A673 (cell line): ENCODE measurements at regions not wholly inside any gene's neighbourhood (a gene's known extent, or its start where the extent isn't known, plus 50 kb on each side); places are given as distances from the start of the nearest gene placed in this dataset.

Experiments used
- EZH2 ChIP-seq: fragments of 200-600 bp; sonication (generic); IDR thresholded peaks from 2 replicates; pipeline ENCODE4 v1.6.1; 2017; ENCODE audit warnings: borderline replicate concordance, low read depth, mild to moderate bottlenecking, mixed read lengths, antibody characterized with exemption, low read length; ENCODE audit not compliant: poor library complexity, severe bottlenecking
- TF ChIP-seq, protein P1 (sequence below): fragments of 300-800, 200-600 bp; sonication (generic); conservative IDR thresholded peaks from 2 replicates; pipeline ENCODE4 v1.5.1; 2017; ENCODE audit warnings: low read depth, mild to moderate bottlenecking, antibody characterized with exemption, low read length, moderate library complexity, mixed read lengths

DNA sequence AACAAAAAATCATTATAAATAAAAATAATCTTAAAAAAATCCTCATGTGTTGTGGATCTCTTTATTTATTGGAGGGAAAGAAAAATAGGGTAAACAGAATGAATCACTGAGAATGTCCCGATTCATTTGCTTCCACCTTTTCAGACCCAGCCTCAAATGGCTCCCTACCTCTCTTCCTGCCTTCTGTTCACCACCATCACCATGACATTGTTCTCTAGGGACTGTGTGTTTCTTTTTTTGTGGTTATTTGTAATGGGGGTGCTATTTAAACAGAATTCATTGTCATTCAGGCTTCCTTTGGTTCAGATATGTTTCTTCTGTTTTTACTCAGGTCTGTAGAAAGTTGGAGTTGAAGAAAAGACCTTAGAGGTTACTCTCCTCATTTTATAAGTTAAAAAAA lies 198.2 kb downstream of the KIF4B start:
- TF ChIP-seq, protein P1, sequence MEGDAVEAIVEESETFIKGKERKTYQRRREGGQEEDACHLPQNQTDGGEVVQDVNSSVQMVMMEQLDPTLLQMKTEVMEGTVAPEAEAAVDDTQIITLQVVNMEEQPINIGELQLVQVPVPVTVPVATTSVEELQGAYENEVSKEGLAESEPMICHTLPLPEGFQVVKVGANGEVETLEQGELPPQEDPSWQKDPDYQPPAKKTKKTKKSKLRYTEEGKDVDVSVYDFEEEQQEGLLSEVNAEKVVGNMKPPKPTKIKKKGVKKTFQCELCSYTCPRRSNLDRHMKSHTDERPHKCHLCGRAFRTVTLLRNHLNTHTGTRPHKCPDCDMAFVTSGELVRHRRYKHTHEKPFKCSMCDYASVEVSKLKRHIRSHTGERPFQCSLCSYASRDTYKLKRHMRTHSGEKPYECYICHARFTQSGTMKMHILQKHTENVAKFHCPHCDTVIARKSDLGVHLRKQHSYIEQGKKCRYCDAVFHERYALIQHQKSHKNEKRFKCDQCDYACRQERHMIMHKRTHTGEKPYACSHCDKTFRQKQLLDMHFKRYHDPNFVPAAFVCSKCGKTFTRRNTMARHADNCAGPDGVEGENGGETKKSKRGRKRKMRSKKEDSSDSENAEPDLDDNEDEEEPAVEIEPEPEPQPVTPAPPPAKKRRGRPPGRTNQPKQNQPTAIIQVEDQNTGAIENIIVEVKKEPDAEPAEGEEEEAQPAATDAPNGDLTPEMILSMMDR = no peak
- TF ChIP-seq EZH2 = no peak
